Left lung (tissue), 4 donors: ENCODE measurements at regions not wholly inside any gene's neighbourhood (a gene's known extent, or its start where the extent isn't known, plus 50 kb on each side); places are given as distances from the start of the nearest gene placed in this dataset.

Experiments used
- ATAC-seq: fragments of 200-7000 bp; cut with Tn5 transposase; one replicate; pipeline ENCODE4 v1.9.1; 2020; ENCODE audit warnings: moderate library complexity
- DNase-seq, 4 donors: peaks; one replicate each; pipeline ENCODE4 v3.0.0-alpha.2; 2013 to 2020
- H3K27ac ChIP-seq, 2 donors: fragments of 200-600 bp; sonication (generic) in 1 of 2; one replicate each; pipeline versions ENCODE4 v1.5.0 to v1.8.0; 2020 to 2021
- H3K27me3 ChIP-seq, 2 donors: fragments of 200-600 bp; sonication (generic) in 1 of 2; one replicate each; pipeline versions ENCODE4 v1.5.0 to v1.8.0; 2020 to 2021
- H3K36me3 ChIP-seq, 2 donors: fragments of 200-600 bp; sonication (generic) in 1 of 2; one replicate each; pipeline versions ENCODE4 v1.5.0 to v1.8.0; 2020 to 2021
- H3K4me1 ChIP-seq, 2 donors: fragments of 200-600 bp; one replicate each; pipeline ENCODE4 v1.8.0; 2021
- H3K4me3 ChIP-seq, 2 donors: fragments of 200-600 bp; sonication (generic) in 1 of 2; one replicate each; pipeline versions ENCODE4 v1.5.0 to v1.8.0; 2020 to 2021; ENCODE audit warnings: mild to moderate bottlenecking in 1 of 2
- H3K9me3 ChIP-seq, 2 donors: fragments of 200-600 bp; sonication (generic) in 1 of 2; one replicate each; pipeline versions ENCODE4 v1.5.0 to v1.8.0; 2020 to 2021
- CTCF ChIP-seq, 2 donors: fragments of 200-600 bp; sonication (generic) in 1 of 2; IDR thresholded peaks; one replicate each; pipeline versions ENCODE4 v1.5.0 to v1.8.0; 2021; ENCODE audit warnings: antibody characterized with exemption in 2 of 2
- intact Hi-C, 2 donors: fragments of 100-400 bp; cut with DNase I; formaldehyde crosslinking; loops; one replicate each; pipeline versions ENCODE4 v1.11.2 to v1.14.2; 2022
- donor health status: DM: no; HTN: yes; CAD: no.
- donor health status: DM: no; HTN: no; CAD: no.

DNA sequence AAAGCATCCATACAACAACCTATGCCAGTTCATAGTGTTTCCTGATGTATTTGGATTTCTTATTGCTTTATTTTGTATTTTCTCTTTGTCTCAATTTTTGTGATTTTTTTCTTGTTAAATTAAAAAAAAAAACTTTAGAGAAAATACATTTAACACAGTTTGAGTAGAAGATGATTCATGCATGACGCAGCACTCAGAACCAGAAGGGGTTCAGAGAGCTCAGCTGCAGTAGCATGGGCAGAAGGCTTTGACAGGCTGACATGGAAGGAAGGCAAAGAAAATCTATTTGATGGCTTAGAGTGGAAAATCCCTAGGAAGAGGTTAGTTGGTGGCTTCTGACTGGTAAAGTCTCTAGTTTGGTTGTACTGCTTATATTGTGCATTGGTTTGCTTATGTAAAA, 207.2 kb upstream of the STXBP5 start:
- no peak for TF ChIP-seq CTCF (IDR thresholded peaks at IDR 0.05)
- H3K9me3 ChIP-seq: no peaks in the 10 kb centered on the region
- no peak for ATAC-seq
- no peak for DNase-seq
- no peaks in the 10 kb centered on the region for H3K4me1 ChIP-seq
- H3K27me3 ChIP-seq: no peaks in the 10 kb centered on the region
- no peak overlapping the region for H3K4me3 ChIP-seq
- no peak overlapping the region for H3K27ac ChIP-seq
- intact Hi-C loops: no loop called here
- H3K36me3 ChIP-seq: no peaks in the 10 kb centered on the region

DNA sequence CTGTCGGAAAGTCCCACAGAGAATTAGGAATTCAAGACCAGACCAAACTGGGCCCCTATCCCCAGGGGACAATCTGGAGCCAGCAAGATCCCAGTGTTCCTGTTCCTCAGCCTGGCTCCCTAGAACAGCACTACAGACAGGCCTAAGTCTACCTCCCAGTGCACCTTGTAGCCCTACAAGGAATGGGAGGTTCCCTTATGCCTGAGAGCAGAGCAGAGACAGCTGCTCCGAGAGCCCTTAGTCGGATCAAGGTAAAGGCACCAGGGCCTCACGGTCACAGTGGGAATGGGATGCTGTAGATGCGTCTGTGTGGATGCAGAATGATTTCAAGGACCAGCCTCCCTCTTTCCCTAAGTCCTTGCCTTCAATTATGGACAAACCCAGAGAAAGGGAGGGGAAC, 204.5 kb upstream of the STXBP5 start:
- ATAC-seq (no peak), DNase-seq (no peak)
- no peak for TF ChIP-seq CTCF (IDR thresholded peaks at IDR 0.05)
- intact Hi-C loops: no loop called here
- no peaks in the 10 kb centered on the region for H3K9me3 ChIP-seq
- H3K4me3 ChIP-seq: no peak overlapping the region
- H3K27ac ChIP-seq: no peak overlapping the region
- no peaks in the 10 kb centered on the region for H3K27me3 ChIP-seq
- no peaks in the 10 kb centered on the region for H3K4me1 ChIP-seq
- no peaks in the 10 kb centered on the region for H3K36me3 ChIP-seq

- intact Hi-C loops: no loop called here
- Histone ChIP-seq H3K4me3 (no peak overlapping the region), H3K27ac (no peak overlapping the region), H3K36me3 (no peaks in the 10 kb centered on the region), H3K27me3 (no peaks in the 10 kb centered on the region), H3K4me1 (no peaks in the 10 kb centered on the region), H3K9me3 (no peaks in the 10 kb centered on the region)
- DNase-seq (no peak), ATAC-seq (peak; percentile 36)
- no peak for TF ChIP-seq CTCF (IDR thresholded peaks at IDR 0.05)
Observed at GRCh38 chr6:147000545-147001488, 203.4 kb upstream of the STXBP5 start.

DNA sequence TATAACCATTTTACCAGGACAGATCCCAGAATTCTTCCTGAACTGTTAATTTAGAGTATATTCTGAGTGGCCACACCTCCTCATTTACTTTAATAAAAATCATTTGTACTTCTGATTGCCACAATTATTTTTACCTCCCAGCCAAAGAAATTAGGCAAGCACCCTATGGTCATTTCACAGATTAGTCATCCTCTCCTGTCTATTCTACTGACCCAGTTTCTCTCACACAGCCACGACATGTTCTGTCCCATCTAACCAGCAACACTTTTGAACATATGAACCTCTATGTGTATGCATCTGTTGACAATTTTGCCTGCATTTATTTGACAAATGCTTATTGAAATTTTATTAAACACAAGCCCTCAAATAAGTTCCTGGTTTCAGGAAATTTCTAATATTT, 202.6 kb upstream of the STXBP5 start:
- H3K4me1 ChIP-seq: no peaks in the 10 kb centered on the region
- no peaks in the 10 kb centered on the region for H3K9me3 ChIP-seq
- no peak overlapping the region for H3K4me3 ChIP-seq
- ATAC-seq (no peak), DNase-seq (no peak)
- no peaks in the 10 kb centered on the region for H3K27me3 ChIP-seq
- intact Hi-C loops: no loop called here
- no peaks in the 10 kb centered on the region for H3K36me3 ChIP-seq
- no peak for TF ChIP-seq CTCF (IDR thresholded peaks at IDR 0.05)
- no peak overlapping the region for H3K27ac ChIP-seq

GRCh38 chr6:147003186-147003585, 201.0 kb upstream of the STXBP5 start:
- DNase-seq (no peak), ATAC-seq (no peak)
- H3K9me3 ChIP-seq: no peaks in the 10 kb centered on the region
- H3K4me1 ChIP-seq: no peaks in the 10 kb centered on the region
- intact Hi-C loops: no loop called here
- H3K27ac ChIP-seq: no peak overlapping the region
- no peak overlapping the region for H3K4me3 ChIP-seq
- H3K27me3 ChIP-seq: no peaks in the 10 kb centered on the region
- TF ChIP-seq CTCF (IDR thresholded peaks at IDR 0.05): no peak
- H3K36me3 ChIP-seq: no peaks in the 10 kb centered on the region
